ENCODE measurements at regions not wholly inside any gene's neighbourhood (a gene's known extent, or its start where the extent isn't known, plus 50 kb on each side); places are given as distances from the start of the nearest gene placed in this dataset.
"Not testable (repeated sequence)": the region's sequence is repeated elsewhere in the genome, so short reads cannot be mapped to it uniquely, and the experiment has no call there.

DNA sequence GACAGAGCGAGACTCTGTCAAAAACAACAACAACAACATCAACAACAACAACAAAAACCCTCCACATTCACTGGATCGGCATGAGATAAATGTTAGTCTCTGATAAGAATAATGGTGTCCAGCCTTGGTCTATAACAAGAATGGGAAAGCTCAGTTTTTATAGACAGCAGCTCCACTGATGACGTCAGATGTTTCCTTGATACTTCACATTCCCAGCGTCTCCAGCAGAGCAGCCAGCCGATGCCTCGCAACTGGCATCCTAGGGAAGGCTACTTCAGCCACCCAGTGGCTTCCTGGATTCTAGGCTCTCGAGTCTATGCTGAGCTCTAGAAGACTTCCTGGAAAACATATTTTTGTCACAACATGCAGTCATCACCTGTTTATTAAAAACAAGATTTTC lies 271.4 kb upstream of the SMIM21 start:
- TF ChIP-seq, protein P1, sequence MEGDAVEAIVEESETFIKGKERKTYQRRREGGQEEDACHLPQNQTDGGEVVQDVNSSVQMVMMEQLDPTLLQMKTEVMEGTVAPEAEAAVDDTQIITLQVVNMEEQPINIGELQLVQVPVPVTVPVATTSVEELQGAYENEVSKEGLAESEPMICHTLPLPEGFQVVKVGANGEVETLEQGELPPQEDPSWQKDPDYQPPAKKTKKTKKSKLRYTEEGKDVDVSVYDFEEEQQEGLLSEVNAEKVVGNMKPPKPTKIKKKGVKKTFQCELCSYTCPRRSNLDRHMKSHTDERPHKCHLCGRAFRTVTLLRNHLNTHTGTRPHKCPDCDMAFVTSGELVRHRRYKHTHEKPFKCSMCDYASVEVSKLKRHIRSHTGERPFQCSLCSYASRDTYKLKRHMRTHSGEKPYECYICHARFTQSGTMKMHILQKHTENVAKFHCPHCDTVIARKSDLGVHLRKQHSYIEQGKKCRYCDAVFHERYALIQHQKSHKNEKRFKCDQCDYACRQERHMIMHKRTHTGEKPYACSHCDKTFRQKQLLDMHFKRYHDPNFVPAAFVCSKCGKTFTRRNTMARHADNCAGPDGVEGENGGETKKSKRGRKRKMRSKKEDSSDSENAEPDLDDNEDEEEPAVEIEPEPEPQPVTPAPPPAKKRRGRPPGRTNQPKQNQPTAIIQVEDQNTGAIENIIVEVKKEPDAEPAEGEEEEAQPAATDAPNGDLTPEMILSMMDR (IDR thresholded peaks at IDR 0.05; ENCODE audit: borderline replicate concordance, insufficient read depth, low read depth, low read length): no peak

DNA sequence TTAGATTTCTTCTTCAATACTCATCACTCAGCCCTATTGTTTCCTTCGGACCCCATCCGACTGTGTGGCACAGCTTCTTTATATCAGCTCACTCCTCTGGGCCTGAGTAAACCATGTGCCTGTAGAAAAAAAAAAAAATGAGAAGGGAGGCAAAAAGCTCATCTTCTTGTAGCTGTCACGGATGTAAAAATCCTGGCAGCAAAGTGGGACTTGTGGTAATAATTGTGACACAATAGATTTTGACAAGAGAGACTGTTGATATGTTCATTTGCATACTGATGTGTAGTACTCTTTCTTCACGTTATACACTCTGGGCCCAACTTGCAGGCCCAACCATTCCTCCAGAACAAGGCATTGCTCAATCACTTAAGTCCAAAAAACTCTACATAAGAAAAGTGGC lies 270.0 kb upstream of the SMIM21 start:
- TF ChIP-seq, protein P1 (IDR thresholded peaks at IDR 0.05; ENCODE audit: borderline replicate concordance, insufficient read depth, low read depth, low read length): no peak
- no peak overlapping the region for H3K4me3 ChIP-seq (ENCODE audit: low read depth, low read length)

More for the DNA sequence above, 271.4 kb upstream of the SMIM21 start:
- no peak overlapping the region for H3K4me3 ChIP-seq (ENCODE audit: low read depth, low read length)

DNA sequence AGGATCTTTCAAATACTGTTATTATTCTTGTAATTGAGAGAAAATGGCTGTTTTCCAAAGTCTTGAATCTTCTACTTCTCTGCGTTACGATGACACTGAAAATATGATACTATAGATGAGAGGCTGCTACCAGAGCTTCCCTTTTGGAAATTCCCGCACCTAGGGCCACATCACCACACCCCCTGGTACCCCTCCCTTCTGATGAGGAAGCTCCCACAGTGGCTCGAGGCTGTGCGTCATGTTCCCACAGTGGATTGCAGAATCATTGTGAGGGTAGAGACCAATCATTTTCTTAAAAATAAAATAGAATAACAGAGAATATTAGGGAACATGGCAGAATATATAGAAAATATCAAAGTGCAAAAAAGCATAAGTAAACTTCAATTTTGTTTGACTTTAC lies 268.9 kb upstream of the SMIM21 start:
- no peak overlapping the region for H3K4me3 ChIP-seq (ENCODE audit: low read depth, low read length)
- TF ChIP-seq, protein P1 (IDR thresholded peaks at IDR 0.05; ENCODE audit: borderline replicate concordance, insufficient read depth, low read depth, low read length): no peak

DNA sequence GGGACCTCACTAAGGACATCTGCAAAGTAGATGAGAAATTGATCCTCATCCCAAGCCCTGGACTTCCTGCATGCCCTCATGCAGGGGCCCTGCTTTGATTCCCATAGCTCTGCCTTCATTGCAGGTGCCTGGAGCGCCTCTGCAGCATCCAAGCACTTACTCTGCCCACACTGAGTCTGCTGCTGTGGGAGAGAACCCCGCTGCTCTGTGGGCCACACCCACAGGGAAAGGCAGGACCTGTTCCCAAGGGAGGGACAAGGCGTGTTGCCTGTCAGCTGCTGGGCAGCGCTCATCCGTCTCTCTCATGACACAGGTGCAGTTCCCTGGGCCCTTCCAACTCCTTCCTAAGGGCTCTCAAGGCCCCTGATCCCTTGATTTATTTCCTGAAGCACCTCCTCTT lies 266.8 kb upstream of the SMIM21 start:
- no peak overlapping the region for H3K4me3 ChIP-seq (ENCODE audit: low read depth, low read length)
- TF ChIP-seq, protein P1 (IDR thresholded peaks at IDR 0.05; ENCODE audit: borderline replicate concordance, insufficient read depth, low read depth, low read length): no peak

DNA sequence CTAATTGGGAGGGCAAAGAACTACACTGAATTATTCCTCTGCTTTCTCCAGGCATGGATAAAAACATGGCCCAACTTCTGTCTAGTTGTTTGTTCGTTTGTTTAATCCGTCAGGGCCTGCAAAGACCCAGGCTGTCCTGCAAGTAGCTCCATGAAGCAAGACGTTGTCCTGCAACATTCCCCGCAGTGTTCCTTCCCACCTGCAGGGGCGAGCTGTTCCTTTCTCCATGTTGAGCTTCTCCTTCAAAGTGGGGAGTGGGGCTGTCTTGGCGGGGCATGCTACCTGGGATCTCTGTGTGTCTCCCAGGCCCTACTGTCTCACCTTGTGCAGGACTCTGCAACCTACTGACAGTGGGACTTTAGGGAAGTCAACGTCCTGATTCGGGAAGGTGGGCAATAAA lies 264.0 kb upstream of the SMIM21 start:
- TF ChIP-seq, protein P1 (IDR thresholded peaks at IDR 0.05; ENCODE audit: borderline replicate concordance, insufficient read depth, low read depth, low read length): no peak
- no peak overlapping the region for H3K4me3 ChIP-seq (ENCODE audit: low read depth, low read length)

DNA sequence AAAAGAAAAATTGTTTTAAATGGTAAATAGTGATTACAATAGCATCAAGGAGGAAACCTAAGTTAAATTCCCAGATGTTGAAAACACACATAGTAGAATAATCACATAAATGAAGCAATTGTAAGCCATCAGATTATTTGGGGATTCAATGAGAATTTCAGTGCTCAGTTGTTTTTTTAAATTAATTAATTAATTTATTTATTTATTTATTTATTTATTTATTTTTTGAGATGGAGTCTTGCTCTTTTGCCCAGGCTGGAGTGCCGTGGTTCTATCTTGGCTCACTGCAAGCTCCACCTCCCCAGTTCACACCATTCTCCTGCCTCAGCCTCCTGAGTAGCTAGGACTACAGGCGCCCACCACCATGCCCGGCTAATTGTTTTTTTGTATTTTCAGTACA lies 262.8 kb upstream of the SMIM21 start:
- not testable (repeated sequence) for H3K4me3 ChIP-seq (ENCODE audit: low read depth, low read length)

DNA sequence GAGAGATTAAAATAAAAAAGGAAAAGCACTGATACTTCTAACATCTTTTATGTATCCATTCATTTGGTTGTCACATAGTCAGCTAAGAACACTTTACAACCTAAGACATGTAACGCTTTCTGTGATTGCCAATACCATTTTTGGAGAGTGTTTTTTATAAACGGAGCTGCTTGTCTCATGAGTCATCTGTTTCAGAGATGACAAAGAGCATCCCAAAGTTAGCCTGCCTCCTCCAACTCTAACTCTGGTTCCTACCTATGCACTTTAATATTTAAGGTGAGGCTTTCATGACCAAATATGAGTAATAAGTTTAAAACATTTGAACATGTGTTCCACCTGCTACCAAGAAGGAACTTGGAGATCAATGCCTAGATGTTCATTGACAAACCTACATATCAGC lies 260.1 kb upstream of the SMIM21 start:
- TF ChIP-seq, protein P1 (IDR thresholded peaks at IDR 0.05; ENCODE audit: borderline replicate concordance, insufficient read depth, low read depth, low read length): no peak
- H3K4me3 ChIP-seq (ENCODE audit: low read depth, low read length): no peak overlapping the region

DNA sequence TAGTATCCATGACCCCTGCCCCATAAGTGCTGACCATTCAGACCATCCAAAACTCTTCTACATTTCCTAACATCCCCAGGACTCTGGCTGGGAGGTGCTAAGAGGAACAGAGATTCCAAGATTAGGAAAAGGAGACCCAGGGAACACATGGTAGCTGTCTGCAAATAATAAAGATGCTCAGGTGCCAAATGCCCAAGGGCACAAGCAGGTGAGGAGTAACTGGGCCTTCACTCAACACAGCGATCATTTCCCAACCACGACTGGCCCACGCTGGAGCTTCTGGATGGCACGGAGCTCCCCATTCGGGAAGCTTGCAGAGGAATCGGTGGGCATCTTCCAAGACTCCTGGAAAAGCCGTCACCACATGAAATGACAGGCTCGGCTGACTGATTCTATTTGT lies 255.9 kb upstream of the SMIM21 start:
- H3K4me3 ChIP-seq (ENCODE audit: low read depth, low read length): no peak overlapping the region
- TF ChIP-seq, protein P1 (IDR thresholded peaks at IDR 0.05; ENCODE audit: borderline replicate concordance, insufficient read depth, low read depth, low read length): no peak

Data from GM12875 (cell line).